Neuron (in vitro differentiated cells): ENCODE measurements at regions not wholly inside any gene's neighbourhood (a gene's known extent, or its start where the extent isn't known, plus 50 kb on each side); places are given as distances from the start of the nearest gene placed in this dataset.
"Not testable (repeated sequence)": the region's sequence is repeated elsewhere in the genome, so short reads cannot be mapped to it uniquely, and the experiment has no call there.

Experiments used
- H2AFZ ChIP-seq: one replicate; pipeline ENCODE4 v1.6.1; 2013; ENCODE audit warnings: low read depth, mild to moderate bottlenecking, inconsistent platforms, low read length, moderate library complexity
- H3K27me3 ChIP-seq: one replicate; pipeline ENCODE4 v1.6.1; 2013; ENCODE audit warnings: low read length; ENCODE audit not compliant: insufficient read depth
- H3K36me3 ChIP-seq: one replicate; pipeline ENCODE4 v1.6.1; 2013; ENCODE audit warnings: low read length; ENCODE audit not compliant: insufficient read depth
- H3K4me1 ChIP-seq: one replicate; pipeline ENCODE4 v1.6.1; 2013; ENCODE audit warnings: low read length; ENCODE audit not compliant: insufficient read depth
- H3K4me3 ChIP-seq: 2 replicates; pipeline ENCODE4 v1.5.1; 2013; ENCODE audit warnings: mild to moderate bottlenecking, low read length, moderate library complexity
- H3K9me3 ChIP-seq: one replicate; pipeline ENCODE4 v1.6.1; 2013; ENCODE audit warnings: low read length

DNA sequence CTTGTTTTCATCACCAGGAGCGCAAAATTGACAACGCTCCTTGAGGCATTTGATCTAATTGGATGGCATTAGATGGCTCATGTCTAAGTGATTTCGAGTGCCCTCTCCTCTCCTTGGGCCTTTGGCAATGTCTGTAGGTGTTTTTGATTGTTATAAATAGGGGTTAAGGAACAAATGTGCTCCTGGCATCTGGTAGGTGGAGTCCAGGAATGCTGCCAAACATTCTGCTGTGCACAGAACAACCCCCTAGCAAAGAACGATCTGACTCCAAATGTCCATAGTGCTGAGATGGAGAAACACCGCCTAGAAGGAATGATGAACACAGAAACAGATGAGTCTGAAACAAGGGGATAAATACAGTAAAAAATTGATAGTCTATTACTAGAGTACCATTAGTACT, 68.0 kb upstream of the C1QTNF9B start:
- Histone ChIP-seq H3K4me1 (peaks cover 24% of the 10 kb centered on the region), H3K36me3 (no peaks in the 10 kb centered on the region), H3K4me3 (no peak overlapping the region), H3K27me3 (no peaks in the 10 kb centered on the region), H3K9me3 (no peaks in the 10 kb centered on the region), H2AFZ (no peak overlapping the region)

DNA sequence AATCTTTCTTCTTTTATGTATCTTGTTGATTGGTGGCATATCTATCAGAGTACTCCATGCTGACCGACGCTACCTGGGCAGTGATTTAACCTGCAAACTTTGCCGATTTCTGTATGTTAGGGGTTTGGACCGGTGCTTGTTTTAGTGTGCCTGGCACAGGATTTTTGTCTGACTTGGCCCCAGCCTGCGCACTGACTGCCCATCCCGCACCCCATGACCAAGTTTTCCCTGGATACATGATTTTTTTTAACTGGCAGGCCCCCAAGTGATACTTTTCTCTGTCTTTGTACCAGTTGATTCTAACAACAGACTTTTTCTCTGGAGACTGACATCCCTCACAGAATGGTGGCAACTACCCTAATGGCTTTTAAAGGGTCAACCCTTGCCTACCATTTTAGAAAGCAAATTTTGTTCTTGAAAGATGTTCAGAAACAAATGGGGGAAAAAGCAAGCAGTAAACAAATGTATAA, 69.0 kb upstream of the C1QTNF9B start:
- Histone ChIP-seq H3K4me3 (no peak overlapping the region), H2AFZ (no peak overlapping the region), H3K4me1 (peaks cover 25% of the 10 kb centered on the region), H3K27me3 (no peaks in the 10 kb centered on the region), H3K9me3 (no peaks in the 10 kb centered on the region), H3K36me3 (no peaks in the 10 kb centered on the region)

GRCh38 chr13:23966691-23967615, 69.7 kb upstream of the C1QTNF9B start:
- Histone ChIP-seq H3K27me3 (no peaks in the 10 kb centered on the region), H3K9me3 (no peaks in the 10 kb centered on the region), H3K4me1 (peaks cover 26% of the 10 kb centered on the region), H2AFZ (no peak overlapping the region), H3K4me3 (no peak overlapping the region), H3K36me3 (no peaks in the 10 kb centered on the region)

DNA sequence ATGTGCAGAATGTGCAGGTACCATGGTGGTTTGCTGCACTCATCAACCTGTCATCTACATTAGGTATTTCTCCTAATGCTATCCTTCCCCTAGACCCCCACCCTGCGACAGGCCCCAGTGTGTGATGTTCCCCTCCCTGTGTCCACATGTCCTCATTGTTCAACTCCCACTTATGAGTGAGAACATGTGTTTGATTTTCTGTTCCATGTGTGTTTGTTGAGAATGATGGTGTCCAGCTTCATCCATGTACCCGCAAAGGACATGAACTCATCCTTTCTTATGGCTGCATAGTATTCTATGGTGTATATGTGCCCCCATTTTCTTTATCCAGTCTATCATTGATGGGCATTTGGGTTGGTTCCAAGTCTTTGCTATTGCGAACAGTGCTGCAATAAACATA, 70.5 kb upstream of the C1QTNF9B start:
- H3K4me1 ChIP-seq: peaks cover 26% of the 10 kb centered on the region
- H2AFZ ChIP-seq, H3K36me3 ChIP-seq, H3K27me3 ChIP-seq, H3K4me3 ChIP-seq, H3K9me3 ChIP-seq: not testable (repeated sequence)

DNA sequence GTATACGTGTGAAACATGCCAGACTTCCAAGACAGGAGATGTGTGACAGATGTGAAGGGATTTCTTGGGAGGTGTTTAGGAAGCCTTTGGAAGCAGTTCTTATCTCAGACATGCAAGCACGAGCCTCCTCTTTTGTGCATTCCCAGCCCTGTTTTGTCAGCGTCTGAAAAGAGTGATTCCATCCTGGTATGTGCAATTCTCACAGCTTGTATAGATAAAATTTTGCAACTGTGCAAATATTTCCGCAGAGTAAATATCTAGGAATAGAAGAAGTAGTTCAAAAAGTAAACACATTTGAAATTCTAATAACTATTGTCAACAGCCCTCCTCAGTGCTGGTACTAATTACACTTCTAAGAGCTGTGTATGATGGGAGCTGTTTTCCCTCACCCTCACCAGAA, 72.3 kb upstream of the C1QTNF9B start:
- no peak overlapping the region for H2AFZ ChIP-seq
- H3K4me3 ChIP-seq: no peak overlapping the region
- no peaks in the 10 kb centered on the region for H3K36me3 ChIP-seq
- H3K9me3 ChIP-seq: no peaks in the 10 kb centered on the region
- no peaks in the 10 kb centered on the region for H3K27me3 ChIP-seq
- peaks cover 16% of the 10 kb centered on the region for H3K4me1 ChIP-seq

GRCh38 chr13:23979361-23980159, 82.3 kb upstream of the C1QTNF9B start:
- H3K4me1 ChIP-seq: peaks cover 32% of the 10 kb centered on the region

DNA sequence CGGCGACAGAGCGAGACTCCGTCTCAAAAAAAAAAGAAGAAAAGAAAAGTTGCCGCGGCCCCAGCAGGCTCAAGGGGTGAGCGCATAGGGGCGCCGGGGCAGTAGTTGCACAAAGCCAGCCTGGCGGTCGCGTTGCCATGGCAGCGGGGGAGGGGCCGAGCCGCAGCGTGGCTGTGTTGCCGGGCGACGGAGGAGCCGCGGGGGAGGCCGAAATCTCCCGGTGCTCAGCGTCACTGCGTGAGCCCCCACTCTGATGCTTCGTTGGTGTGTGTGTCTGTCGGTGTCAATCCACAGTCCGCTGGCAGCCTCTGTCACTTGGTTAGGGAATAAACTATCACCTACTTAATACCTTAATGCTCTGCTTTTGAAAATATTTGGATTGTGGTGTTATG, 82.9 kb upstream of the C1QTNF9B start:
- no peaks in the 10 kb centered on the region for H3K27me3 ChIP-seq
- peak overlapping the region; percentile 84 for H2AFZ ChIP-seq
- peaks cover 10% of the 10 kb centered on the region for H3K36me3 ChIP-seq
- H3K4me3 ChIP-seq: peak overlapping the region; percentile 64
- H3K9me3 ChIP-seq: peaks cover 2% of the 10 kb centered on the region
- peaks cover 32% of the 10 kb centered on the region for H3K4me1 ChIP-seq

More at GRCh38 chr13:23979361-23980159, 82.3 kb upstream of the C1QTNF9B start:
- Histone ChIP-seq H3K27me3 (no peaks in the 10 kb centered on the region), H3K36me3 (peaks cover 4% of the 10 kb centered on the region), H2AFZ (peak overlapping the region; percentile 84), H3K9me3 (peaks cover 2% of the 10 kb centered on the region), H3K4me3 (peak overlapping the region; percentile 64)

DNA sequence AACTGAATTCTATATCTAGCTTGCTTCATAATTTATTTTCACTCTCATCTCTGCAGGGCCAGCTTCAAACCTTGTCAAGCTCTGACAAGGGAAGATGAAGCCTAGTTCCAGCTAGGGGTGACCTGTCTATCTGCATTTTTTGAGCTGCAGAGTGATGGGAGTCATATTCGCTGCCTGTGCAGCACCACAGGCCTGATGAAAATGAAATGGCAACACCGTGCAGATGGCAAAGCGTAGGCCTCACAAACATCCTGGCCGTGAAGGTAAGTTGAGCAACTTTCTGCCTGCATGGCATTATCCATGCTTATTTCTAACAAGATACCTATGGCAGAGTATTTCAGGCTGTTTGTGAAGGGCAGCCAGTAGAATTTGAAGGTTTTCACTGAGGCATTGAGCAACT, 86.4 kb upstream of the C1QTNF9B start:
- H3K27me3 ChIP-seq: no peaks in the 10 kb centered on the region
- H3K4me1 ChIP-seq: peaks cover 27% of the 10 kb centered on the region
- peaks cover 12% of the 10 kb centered on the region for H3K36me3 ChIP-seq
- no peak overlapping the region for H2AFZ ChIP-seq
- H3K4me3 ChIP-seq: no peak overlapping the region
- peaks cover 2% of the 10 kb centered on the region for H3K9me3 ChIP-seq

- peaks cover 24% of the 10 kb centered on the region for H3K4me1 ChIP-seq
- no peak overlapping the region for H3K4me3 ChIP-seq
- H3K36me3 ChIP-seq: peaks cover 12% of the 10 kb centered on the region
- H3K27me3 ChIP-seq: no peaks in the 10 kb centered on the region
- H3K9me3 ChIP-seq: peaks cover 2% of the 10 kb centered on the region
- no peak overlapping the region for H2AFZ ChIP-seq
Measured at GRCh38 chr13:23984546-23984945, 87.2 kb upstream of the C1QTNF9B start.

GRCh38 chr13:23985060-23985459, 87.8 kb upstream of the C1QTNF9B start:
- Histone ChIP-seq H3K27me3 (no peaks in the 10 kb centered on the region), H2AFZ (no peak overlapping the region), H3K36me3 (peaks cover 12% of the 10 kb centered on the region), H3K4me3 (no peak overlapping the region), H3K9me3 (peaks cover 2% of the 10 kb centered on the region), H3K4me1 (peaks cover 22% of the 10 kb centered on the region)

DNA sequence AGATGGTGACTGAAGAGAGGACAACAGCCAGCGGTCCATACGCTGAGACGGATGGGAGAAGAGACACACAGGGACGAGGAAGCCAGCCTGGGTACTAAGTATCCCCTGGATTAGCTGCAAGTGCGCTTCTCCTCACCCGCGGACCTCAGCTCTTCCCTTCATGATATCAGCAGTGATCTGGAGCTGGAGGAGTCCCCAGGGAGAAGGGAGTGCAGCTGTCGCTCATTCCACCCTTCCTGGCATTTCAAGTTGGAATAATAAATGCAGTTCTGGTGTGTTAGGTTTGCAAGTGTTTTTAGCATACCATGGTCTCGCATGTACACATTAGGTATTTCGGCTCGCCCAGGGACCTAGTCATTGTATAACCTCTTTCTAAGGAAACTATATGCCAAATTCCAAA, 88.5 kb upstream of the C1QTNF9B start:
- Histone ChIP-seq H3K27me3 (no peaks in the 10 kb centered on the region), H3K36me3 (peaks cover 12% of the 10 kb centered on the region), H3K4me1 (peaks cover 15% of the 10 kb centered on the region), H2AFZ (no peak overlapping the region), H3K4me3 (no peak overlapping the region), H3K9me3 (peaks cover 2% of the 10 kb centered on the region)

DNA sequence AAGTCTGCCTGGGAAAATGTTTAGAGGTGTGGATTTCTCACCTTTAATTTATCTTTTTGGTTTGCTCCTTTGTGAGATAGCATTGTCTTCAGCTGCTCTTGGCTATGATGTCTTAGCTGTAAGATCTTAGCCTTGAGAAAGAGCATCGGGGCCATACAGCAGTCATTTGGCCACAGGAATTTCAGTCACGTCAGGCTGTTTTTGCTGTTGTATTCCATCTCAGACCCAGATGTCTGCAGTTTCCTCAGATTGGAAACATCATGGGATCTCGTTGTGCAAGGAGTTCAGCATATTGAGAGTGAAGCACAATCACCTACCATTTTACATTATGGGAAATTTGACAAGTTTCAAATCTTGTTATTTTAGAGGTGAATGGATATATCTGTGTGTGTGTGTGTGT, 89.3 kb upstream of the C1QTNF9B start:
- H3K27me3 ChIP-seq: no peaks in the 10 kb centered on the region
- no peak overlapping the region for H2AFZ ChIP-seq
- H3K4me3 ChIP-seq: no peak overlapping the region
- H3K9me3 ChIP-seq: peaks cover 2% of the 10 kb centered on the region
- peaks cover 9% of the 10 kb centered on the region for H3K4me1 ChIP-seq
- peaks cover 12% of the 10 kb centered on the region for H3K36me3 ChIP-seq

DNA sequence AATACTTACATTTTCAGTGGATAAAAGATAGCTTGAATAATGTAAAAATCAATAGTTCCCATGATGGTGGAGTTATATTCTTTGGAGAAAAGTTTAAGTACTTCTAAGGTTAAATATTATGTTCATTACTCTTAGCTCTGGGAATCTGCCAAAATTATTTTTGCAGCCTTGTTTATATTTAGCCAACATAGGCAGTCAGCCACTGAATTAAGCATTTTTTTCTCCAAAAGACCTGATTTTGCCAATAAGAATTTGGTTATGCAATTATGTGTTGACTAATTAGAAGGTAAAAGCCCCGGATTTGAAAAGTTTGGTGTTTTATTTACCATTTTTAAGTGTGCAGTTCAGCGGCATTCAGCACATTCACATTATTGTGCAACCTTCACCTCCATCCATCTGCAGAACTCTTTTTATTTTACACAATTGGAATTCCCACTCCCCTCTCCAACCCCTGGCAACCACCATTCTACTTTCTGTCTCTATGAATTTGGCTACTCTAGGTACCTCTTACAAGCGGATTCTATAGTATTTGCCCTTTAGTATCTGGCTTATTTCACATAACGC, 90.1 kb upstream of the C1QTNF9B start:
- Histone ChIP-seq H2AFZ (no peak overlapping the region), H3K9me3 (peaks cover 2% of the 10 kb centered on the region), H3K36me3 (peaks cover 12% of the 10 kb centered on the region), H3K4me1 (peaks cover 7% of the 10 kb centered on the region), H3K27me3 (no peaks in the 10 kb centered on the region), H3K4me3 (no peak overlapping the region)
